Embryonic facial prominence (tissue), 1 donor: ENCODE measurements at regions not wholly inside any gene's neighbourhood (a gene's known extent, or its start where the extent isn't known, plus 50 kb on each side); places are given as distances from the start of the nearest gene placed in this dataset.

Source experiments
- DNase-seq: peaks from one replicate; pipeline ENCODE4 v3.0.0-alpha.2; 2016; ENCODE audit errors: extremely low spot score

GRCh38 chr1:168867941-168868634, 139.1 kb upstream of the DPT start:
- DNase-seq: no peak

GRCh38 chr1:168871531-168871930, 142.5 kb upstream of the DPT start:
- no peak for DNase-seq

- no peak for DNase-seq
Measured at GRCh38 chr1:168875831-168876230, 146.8 kb upstream of the DPT start.

DNA sequence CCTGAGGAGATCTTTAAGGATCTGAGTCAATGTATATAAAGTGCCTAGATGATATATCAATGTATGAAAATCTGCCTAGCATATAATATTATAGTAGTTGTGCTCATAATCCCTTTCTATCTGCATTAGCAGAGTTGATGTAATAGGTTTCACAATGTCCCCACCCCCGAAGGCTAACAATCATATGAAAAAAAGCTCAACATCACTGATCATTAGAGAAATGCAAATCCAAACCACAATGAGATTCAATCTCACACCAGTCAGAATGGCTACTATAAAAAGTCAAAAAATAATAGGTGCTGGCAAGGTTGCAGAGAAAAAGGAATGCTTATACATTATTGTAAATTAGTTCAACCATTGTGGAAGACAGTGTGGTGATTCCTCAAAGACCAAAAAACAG, 147.8 kb upstream of the DPT start:
- DNase-seq: no peak

DNA sequence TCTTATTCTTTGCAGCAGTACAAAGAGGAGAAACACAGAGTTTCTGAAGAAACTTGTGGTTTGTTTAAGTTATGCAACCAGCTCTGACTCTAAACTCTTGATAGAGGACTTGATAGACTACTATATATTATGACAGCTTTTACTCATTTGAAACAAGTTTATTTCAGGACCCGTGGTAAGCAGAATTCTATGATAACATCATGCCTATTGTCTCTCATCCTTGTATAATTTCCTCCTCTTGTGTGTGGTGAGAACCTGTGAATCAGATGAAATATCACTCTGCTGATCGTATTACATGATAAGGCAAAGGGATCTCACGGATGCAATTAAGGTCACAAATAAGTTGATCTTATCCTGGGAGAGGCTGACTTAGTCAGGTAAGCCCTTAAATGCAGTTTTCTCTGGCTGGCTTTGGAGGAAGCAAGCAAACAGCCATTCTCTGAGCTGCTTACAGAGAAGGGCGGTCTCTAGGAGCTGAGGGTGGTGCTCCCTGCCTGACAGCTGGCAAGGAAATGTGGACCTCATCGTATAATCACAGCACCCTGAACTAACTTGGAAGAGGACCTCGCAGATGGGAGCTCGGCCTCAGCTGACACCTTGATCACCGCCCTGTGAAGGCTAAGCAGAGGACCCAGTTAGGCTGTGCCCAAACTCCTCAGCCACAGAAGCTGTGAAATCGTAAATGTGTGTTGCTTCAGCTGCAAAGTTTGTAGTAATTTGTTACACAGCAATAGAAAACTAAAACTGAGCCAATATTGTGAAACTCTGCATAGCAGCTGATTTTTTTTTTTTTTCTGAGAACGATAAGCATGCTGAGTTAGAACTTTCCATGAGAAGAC, 151.1 kb upstream of the DPT start:
- no peak for DNase-seq

DNA sequence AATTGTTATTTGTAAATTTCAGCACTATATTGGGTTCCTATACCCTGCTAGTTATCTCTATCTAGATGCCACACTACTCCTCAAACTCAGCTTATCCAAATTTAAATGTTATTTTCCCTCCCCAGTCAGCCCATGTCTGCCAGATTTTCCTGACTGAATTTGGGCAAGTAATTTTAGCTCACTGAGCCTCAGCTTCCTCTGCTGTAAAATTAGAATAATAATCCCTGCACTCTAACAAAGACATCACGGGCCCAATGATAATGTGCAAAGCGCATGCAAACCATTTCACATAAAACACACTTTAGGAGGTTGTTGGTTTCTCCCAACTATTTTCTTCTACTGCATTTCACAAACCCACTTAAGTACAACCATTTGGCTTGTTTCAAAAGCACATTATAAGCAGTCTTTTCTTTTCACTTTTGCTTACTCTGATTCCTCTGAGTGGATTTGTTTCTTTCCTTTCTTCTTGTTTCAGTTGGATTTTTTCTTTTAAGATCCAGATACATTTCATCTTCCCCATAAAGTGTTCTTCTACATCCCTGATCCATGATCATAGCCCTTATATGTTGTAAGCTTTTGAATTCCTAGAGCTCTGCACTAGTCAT, 152.8 kb upstream of the DPT start:
- no peak for DNase-seq

- DNase-seq: no peak
Measured at GRCh38 chr1:168887381-168887780, 158.4 kb upstream of the DPT start.

GRCh38 chr1:168888418-168888817, 159.4 kb upstream of the DPT start:
- no peak for DNase-seq

- DNase-seq: no peak
Measured at GRCh38 chr1:168892931-168893330, 163.9 kb upstream of the DPT start.

- DNase-seq: no peak
Measured at GRCh38 chr1:168893359-168893801, 164.4 kb upstream of the DPT start.

DNA sequence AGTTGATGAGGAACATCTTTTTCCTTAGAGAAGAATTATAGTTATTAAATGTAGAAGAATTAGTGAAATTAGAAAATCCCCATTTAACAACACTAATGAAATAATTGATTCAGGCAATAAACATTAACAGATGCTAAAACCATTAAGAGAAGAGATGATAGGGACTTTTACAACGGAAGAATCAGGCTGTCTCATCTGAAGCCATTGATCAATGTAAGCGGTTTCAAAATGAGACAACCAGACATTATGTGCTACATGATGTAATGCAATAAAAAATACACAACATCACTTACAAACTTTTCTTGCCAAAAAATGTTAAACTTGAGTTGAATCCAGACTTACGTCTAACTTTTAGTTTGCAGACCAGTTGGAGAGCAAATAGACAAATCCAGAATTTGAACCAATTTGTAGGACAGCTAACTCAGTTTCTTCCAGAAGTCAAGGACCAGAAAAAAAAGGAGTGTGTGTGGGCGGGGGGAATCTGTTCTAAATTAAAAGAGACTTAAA, 165.4 kb upstream of the DPT start:
- no peak for DNase-seq

DNA sequence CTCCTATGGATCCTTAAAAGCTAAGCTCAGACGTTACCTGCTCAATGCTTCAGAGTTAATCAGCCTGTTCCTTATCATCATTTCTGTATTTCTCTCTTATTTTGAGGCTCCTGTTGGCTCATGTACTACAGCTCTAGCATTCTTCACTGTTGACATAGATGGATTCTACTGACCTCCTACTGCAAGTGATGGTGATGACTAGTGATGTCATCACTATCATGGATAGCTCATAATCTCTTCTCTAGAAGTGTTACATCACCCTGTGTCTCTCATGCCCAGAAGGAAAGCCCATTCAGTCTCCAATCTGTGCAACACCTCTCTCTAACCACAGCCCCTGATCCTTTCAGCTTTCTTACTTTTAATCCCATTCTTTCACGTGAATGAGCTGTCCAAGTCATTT, 168.2 kb upstream of the DPT start:
- no peak for DNase-seq

- no peak for DNase-seq
Measured at GRCh38 chr1:168903237-168903830, 174.3 kb upstream of the DPT start.

DNA sequence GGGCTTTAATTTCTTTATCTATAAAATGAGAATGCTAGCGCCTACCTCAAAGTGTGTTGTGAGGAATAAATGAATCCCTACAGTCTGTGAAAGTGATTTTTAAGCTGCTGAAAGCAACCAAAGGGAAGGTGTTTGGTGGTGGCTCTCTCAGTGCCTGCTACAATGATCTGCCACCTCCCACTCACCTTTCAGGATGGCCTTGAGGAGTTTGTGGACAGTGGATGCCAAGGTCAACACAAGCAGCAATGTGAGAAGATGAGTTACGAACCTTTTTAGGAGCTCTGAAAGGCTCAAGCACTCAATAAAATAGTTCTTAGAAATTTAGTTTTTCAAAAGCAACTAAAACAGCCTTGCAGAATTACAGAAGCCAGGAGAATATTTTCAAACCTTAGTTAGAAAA, 176.6 kb upstream of the DPT start:
- no peak for DNase-seq

GRCh38 chr1:168906367-168906766, 177.4 kb upstream of the DPT start:
- DNase-seq: no peak

DNA sequence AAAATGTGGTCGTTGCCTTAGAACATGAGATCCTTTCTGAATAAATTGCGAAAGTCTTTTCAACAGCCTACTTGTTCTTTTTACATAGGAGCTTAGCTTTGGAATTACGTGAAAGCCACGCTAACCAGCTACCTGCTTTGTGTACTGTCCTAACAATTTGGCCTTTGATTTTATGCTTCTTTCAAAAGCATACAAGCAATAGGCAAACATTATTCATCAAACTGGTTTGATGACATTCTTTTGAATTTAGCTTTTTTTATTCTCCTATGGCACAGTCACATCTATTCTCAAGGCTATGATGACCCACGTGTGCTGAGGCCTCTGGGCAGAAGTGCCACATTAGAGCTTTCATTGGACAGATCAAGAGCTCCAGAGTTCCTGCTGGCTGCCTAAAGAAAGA, 178.0 kb upstream of the DPT start:
- no peak for DNase-seq

GRCh38 chr1:168907786-168908348, 178.9 kb upstream of the DPT start:
- no peak for DNase-seq

DNA sequence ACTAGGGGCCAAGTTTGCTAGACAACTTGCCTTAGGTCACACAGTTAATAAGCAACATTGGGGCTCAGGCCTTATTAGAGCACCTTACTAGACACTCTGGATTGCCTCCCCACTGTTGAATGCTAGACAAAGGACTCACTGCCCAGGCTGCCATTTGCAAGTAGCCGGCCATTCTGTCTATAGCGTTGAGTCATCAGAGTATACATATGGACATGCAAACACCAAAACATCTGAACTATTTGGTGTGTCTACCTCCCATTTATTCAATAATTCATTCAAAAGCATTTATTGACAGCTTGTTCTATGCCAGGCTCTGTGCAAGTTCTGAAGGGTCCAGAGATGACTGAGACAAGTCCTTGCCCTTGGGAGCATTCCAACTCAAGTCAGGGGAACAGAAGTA, 181.4 kb upstream of the DPT start:
- no peak for DNase-seq

- no peak for DNase-seq
Measured at GRCh38 chr1:168911370-168911769, 182.4 kb upstream of the DPT start.

GRCh38 chr1:168913711-168914463, 184.9 kb upstream of the DPT start:
- no peak for DNase-seq

GRCh38 chr1:168917309-168917708, 188.3 kb upstream of the DPT start:
- no peak for DNase-seq
